HG03066 (cell line): ENCODE measurements at regions not wholly inside any gene's neighbourhood (a gene's known extent, or its start where the extent isn't known, plus 50 kb on each side); places are given as distances from the start of the nearest gene placed in this dataset.

ENCODE experiments used
- ATAC-seq: cut with Tn5 transposase; IDR thresholded peaks from one replicate; pipeline ENCODE4 v1.9.1; 2021; ENCODE audit warnings: low read depth; ENCODE audit not compliant: unreplicated experiment

GRCh38 chr2:128447538-128447995 is 128.9 kb upstream of the HS6ST1 start:
- no peak for ATAC-seq

DNA sequence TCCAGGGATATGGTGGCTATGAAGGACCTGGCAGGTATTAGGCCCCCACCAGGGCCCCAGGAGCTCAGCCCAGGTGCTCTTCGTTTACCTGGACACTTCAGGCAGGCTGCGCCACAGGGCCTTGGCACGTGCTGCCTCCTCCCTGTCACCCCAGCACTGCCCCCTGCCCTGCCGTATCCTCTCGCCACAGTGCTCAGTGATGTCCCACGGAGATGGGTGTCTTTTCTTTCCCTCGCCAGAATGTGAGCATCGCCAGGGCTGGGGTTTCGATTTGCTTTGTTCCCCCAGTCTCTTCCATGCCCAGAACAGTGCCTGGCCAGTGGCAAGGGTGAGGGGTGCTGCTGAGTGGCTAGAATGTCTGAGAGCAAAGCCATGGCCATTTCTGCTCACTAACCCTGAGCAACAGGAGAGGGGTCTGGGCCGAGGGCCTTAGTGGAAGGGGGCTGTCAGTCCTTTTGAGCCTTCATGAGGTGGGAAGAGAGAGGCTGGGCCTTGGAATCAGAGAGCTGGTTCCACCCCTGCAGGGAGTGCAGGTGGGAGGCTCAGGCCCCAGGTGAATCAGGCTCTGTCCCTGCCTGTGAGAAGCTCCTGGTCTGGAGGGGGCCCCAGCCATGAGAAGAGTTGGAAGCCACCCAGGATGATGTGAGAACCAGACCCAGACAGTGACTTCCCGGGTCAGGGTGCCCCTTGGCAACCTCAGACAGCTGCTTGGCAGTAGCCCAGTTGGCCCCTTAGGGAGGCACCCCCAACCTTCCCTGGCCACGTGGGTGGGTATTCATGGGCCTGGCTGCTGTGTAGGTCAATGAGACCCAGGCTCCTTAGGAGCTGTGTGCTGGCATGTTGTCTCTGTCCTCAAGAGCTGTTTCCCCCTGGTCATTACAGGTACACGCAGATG is 129.9 kb upstream of the HS6ST1 start:
- no peak for ATAC-seq

- ATAC-seq = no peak
Observed at GRCh38 chr2:128449226-128450061, 130.8 kb upstream of the HS6ST1 start.

- no peak for ATAC-seq
Observed at GRCh38 chr2:128450211-128451024, 131.8 kb upstream of the HS6ST1 start.

DNA sequence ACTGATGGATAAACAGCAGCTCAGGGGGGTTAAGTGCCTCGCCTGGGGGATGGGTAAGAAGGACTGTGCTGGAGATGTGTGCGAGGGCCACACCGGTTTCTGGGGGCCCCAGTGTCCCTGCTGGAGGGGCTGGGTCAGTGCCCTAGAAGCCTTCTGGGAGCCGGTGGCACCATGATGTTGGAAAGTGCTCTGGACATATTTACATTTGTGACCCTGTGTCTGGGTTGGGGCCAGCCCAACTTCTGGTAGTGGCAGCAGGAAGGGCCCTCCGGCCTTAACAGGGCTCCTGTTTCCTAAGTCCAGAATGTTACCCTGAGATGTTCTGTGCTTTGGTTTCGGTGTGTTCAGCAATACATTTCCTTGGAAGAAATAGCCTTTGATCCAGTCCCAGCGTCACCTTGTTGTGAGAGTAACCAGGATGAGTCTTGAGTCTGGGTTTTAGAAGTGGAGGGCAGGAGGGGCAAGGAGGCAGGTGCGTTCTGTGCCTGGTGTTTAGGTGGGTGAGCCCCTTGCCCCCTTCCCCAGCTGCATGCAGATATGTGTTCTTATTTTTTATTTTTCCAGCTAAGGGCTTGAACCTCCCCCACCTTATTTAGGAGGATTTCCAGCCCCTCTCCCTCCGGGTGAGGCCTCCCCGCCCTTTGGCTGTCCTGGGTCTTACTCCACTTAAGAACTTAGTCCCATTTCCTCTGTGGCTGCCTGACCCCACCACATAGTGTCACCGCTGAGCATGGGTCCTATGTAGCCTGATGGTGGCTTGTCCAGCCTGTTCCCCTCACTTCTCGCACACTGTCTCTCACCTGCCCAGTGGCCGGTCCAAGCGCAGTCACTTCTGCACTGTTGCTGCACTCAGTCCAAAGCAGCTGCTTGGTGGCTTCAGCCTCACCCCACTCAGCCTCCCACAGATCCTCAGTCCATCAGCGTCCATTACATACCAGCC is 132.7 kb upstream of the HS6ST1 start:
- ATAC-seq = no peak

GRCh38 chr2:128452024-128452411 is 133.3 kb upstream of the HS6ST1 start:
- no peak for ATAC-seq

DNA sequence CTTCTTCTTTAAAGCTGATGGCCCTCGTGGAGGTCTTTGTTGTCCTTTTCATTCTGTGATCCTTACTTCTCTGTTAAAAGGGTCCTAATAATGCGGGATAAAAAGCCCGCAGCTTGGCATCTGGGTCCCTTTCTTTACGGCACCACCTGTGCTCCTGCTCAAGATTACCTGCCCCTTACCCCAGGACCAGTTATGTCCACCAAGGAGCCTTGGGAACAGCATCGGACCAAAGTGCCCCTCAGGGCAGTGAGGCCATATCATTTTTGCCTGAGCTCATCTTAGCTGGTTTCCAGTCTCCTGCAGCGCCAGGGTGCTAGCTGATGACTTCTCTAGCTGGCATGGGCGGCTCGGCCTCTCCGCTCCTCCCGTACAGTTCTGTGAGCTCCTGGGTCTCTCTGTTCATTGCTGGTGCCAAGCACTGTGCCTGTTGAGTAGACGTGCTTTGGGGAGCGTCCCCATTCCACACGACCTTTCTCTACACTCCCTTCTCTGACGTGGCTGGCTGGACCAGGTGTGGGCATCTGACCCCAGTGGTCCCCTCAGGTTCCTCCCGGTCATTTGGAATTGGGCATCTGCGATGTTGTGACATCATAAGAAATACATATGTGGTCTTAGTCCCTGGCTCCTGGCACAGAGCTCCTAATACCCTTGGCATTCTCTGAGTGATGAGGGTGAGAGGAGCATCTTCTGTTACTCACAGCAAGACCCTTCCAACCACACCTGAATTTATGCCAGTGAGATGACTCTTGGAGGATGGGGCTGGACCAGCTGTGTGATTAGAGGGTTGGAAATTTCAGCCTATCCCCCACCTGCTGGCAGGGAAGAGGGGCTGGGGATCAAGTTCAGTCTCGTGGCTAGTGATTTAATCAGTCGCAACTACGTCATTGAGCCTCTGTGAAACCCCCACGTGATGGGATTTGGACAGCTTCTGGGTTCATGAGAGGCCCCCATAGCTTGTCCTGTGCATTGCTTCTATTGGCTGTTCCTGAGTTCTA is 134.2 kb upstream of the HS6ST1 start:
- no peak for ATAC-seq

DNA sequence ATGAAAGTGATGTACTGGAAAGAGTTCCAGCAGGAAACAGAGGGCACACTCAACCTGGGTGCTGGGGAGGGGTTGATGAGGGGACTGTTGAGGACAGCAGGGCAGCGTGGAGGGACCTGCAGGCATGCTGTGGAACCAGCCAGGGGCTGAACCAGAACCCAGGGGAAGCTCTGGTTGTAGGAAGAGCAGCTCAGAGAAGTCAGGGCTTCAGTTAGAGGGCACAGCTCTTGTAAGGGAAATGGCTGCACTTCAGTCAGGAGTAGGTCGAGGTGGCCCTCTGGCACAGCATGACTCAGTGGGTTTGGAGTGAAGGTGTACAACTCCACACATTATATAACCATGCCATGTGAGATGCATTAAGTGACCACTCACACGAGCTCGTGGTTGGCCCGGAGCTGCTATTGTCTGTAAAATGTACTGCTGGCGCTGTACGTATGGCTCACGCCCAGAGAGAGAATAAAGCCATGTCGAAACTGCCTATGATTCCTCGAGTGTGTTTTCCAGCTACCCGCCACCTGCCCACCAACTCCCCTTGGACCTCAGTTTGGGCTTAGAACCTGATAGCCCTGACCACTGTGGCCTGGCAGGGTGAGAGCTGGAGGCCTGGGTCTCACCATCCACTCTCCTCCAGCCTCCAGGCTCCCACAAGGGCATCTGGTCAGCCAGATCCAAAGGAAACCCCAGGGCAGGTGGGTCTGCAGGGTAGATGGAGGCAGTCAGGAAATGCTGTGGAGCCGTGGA is 136.5 kb upstream of the HS6ST1 start:
- ATAC-seq = no peak

- ATAC-seq = no peak
Observed at GRCh38 chr2:128455721-128456050, 137.0 kb upstream of the HS6ST1 start.

GRCh38 chr2:128456281-128456680 is 137.6 kb upstream of the HS6ST1 start:
- no peak for ATAC-seq

DNA sequence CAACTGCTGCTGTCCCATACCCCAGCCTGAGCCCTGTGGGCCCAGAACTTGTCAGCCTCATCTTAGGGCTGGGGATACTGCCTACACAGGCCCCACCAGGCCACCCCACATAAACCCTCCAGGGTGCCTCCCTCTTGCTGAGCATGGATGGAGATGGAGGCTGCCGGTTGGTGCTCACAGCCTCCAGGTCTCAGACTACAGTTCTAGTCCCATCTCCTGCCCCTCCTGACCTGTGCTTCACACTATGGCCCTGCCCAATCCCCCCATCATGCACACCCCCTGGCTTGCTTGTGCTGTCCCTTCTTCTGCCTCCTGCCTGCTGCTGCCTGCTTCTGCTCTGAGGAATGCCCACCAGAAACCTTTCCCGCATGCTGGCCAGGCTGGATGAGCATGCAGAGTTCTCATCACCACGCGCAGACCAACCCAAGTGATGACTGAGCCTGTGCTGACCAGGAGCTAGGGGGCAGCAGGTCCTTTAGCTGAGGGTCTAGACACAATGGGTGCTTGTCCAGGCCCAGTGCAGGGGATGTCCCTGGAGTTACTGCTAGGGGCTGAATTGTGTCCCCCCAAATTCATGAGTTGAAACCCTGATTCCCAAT is 138.4 kb upstream of the HS6ST1 start:
- ATAC-seq = no peak

GRCh38 chr2:128457716-128458115 is 139.0 kb upstream of the HS6ST1 start:
- ATAC-seq = no peak

GRCh38 chr2:128458505-128458904 is 139.8 kb upstream of the HS6ST1 start:
- no peak for ATAC-seq

GRCh38 chr2:128464456-128464855 is 145.8 kb upstream of the HS6ST1 start:
- no peak for ATAC-seq

GRCh38 chr2:128465246-128466170 is 146.8 kb upstream of the HS6ST1 start:
- ATAC-seq = no peak

- no peak for ATAC-seq
Observed at GRCh38 chr2:128466376-128466775, 147.7 kb upstream of the HS6ST1 start.
